CD14-positive monocyte (primary cell): ENCODE measurements at regions not wholly inside any gene's neighbourhood (a gene's known extent, or its start where the extent isn't known, plus 50 kb on each side); places are given as distances from the start of the nearest gene placed in this dataset.

ENCODE experiments used
- DNase-seq, 3 donors: peaks; one replicate each; pipeline ENCODE4 v3.0.0-alpha.2; 2011 to 2022
- H2AFZ ChIP-seq: 2 replicates; pipeline ENCODE4 v1.6.0; 2012; ENCODE audit warnings: mild to moderate bottlenecking, low read depth, low read length, inconsistent platforms; ENCODE audit not compliant: insufficient read depth, poor library complexity, severe bottlenecking
- H3K27ac ChIP-seq, 2 donors: 1 replicate in 1 of 2; 2 replicates in 1 of 2; pipeline ENCODE4 v1.5.1; 2012 to 2013; ENCODE audit warnings: low read length in 2 of 2, control low read depth in 1 of 2, inconsistent platforms in 1 of 2, low read depth in 1 of 2, mild to moderate bottlenecking in 1 of 2
- H3K27me3 ChIP-seq, 2 donors: one replicate each; pipeline versions ENCODE4 v1.6.0 to v1.6.1; 2011 to 2013; ENCODE audit warnings: low read length in 2 of 2; ENCODE audit not compliant: control insufficient read depth in 2 of 2, insufficient read depth in 2 of 2
- H3K36me3 ChIP-seq, 2 donors: replicated peaks in 1 of 2; 1 replicate in 1 of 2; 2 replicates in 1 of 2; pipeline versions ENCODE4 v1.5.1 to v1.6.1; 2012 to 2013; ENCODE audit warnings: low read length in 2 of 2, control low read depth in 1 of 2, inconsistent platforms in 1 of 2, mild to moderate bottlenecking in 1 of 2; ENCODE audit not compliant: insufficient read depth in 2 of 2, control insufficient read depth in 1 of 2
- H3K4me1 ChIP-seq, 2 donors: 1 replicate in 1 of 2; 2 replicates in 1 of 2; pipeline versions ENCODE4 v1.5.1 to v1.6.1; 2012 to 2013; ENCODE audit warnings: low read length in 2 of 2, control low read depth in 1 of 2, inconsistent platforms in 1 of 2, mild to moderate bottlenecking in 1 of 2, moderate library complexity in 1 of 2; ENCODE audit not compliant: insufficient read depth in 2 of 2, control insufficient read depth in 1 of 2
- H3K4me2 ChIP-seq: replicated peaks from 2 replicates; pipeline ENCODE3; 2012; ENCODE audit warnings: low read length, moderate library complexity, mild to moderate bottlenecking; ENCODE audit not compliant: poor library complexity, severe bottlenecking; ENCODE audit errors: extremely low read depth
- H3K4me3 ChIP-seq, 3 experiments: fragments of 200-600 bp in 1 of 3; sonication (generic) in 1 of 3; replicated peaks in 1 of 3; 1 replicate in 2 of 3; 2 replicates in 1 of 3; pipeline ENCODE4 v1.5.1; 2011 to 2013; ENCODE audit warnings: low read length in 3 of 3, mild to moderate bottlenecking in 3 of 3, control low read depth in 2 of 3, low read depth in 2 of 3, inconsistent platforms in 1 of 3, moderate library complexity in 1 of 3
- H3K79me2 ChIP-seq: 2 replicates; pipeline ENCODE4 v1.6.0; 2012; ENCODE audit warnings: mild to moderate bottlenecking, control low read depth, inconsistent platforms, low read length, moderate library complexity; ENCODE audit not compliant: insufficient read depth
- H3K9ac ChIP-seq: 2 replicates; pipeline ENCODE4 v1.6.0; 2017; ENCODE audit warnings: low read length, mild to moderate bottlenecking; ENCODE audit not compliant: insufficient read depth, poor library complexity, severe bottlenecking
- H3K9me3 ChIP-seq, 2 donors: replicated peaks in 1 of 2; 1 replicate in 1 of 2; 2 replicates in 1 of 2; pipeline versions ENCODE4 v1.5.1 to v1.6.1; 2012 to 2013; ENCODE audit warnings: low read length in 2 of 2, control low read depth in 1 of 2; ENCODE audit not compliant: control insufficient read depth in 1 of 2, insufficient read depth in 1 of 2
- H4K20me1 ChIP-seq: 2 replicates; pipeline ENCODE4 v1.6.0; 2012; ENCODE audit warnings: mild to moderate bottlenecking, low read length, control low read depth, moderate library complexity; ENCODE audit not compliant: insufficient read depth
- H3K27ac Mint-ChIP-seq, 7 donors: one replicate each; pipeline ENCODE4 v1.8.0; 2020; ENCODE audit warnings: mild to moderate bottlenecking in 7 of 7, mixed read lengths in 7 of 7, moderate library complexity in 6 of 7, inconsistent platforms in 2 of 7
- H3K27me3 Mint-ChIP-seq, 3 donors: one replicate each; pipeline ENCODE4 v1.8.0; 2021 to 2022; ENCODE audit warnings: low read depth in 3 of 3, mild to moderate bottlenecking in 3 of 3, mixed read lengths in 3 of 3, moderate library complexity in 3 of 3, inconsistent platforms in 1 of 3
- H3K36me3 Mint-ChIP-seq, 2 donors: one replicate each; pipeline ENCODE4 v1.8.0; 2020; ENCODE audit warnings: mixed read lengths in 2 of 2, inconsistent platforms in 1 of 2, mild to moderate bottlenecking in 1 of 2
- H3K4me1 Mint-ChIP-seq: one replicate; pipeline ENCODE4 v1.8.0; 2020; ENCODE audit warnings: mild to moderate bottlenecking, mixed read lengths
- H3K4me3 Mint-ChIP-seq, 2 donors: one replicate each; pipeline ENCODE4 v1.8.0; 2020; ENCODE audit warnings: mild to moderate bottlenecking in 2 of 2, mixed read lengths in 2 of 2, moderate library complexity in 1 of 2
- H3K9me3 Mint-ChIP-seq, 7 donors: one replicate each; pipeline ENCODE4 v1.8.0; 2020 to 2022; ENCODE audit warnings: mixed read lengths in 7 of 7, mild to moderate bottlenecking in 6 of 7, moderate library complexity in 6 of 7, inconsistent platforms in 2 of 7
- WGBS: methylation state at CpG from one replicate; pipeline ENCODE4 v1.1.5; 2013; ENCODE audit warnings: missing lambda C conversion rate; ENCODE audit not compliant: insufficient coverage; 5-methylcytosine and 5-hydroxymethylcytosine counted together
- intact Hi-C, 2 donors: fragments of 100-400 bp; cut with micrococcal nuclease; formaldehyde crosslinking; loops; one replicate each; pipeline versions ENCODE4 v1.15.0 to v1.15.1; 2023
- TF ChIP-seq, protein P1 (sequence below): fragments of 200-600 bp; IDR thresholded peaks from one replicate; pipeline ENCODE4 v1.8.0; 2022; ENCODE audit warnings: antibody characterized with exemption, mild to moderate bottlenecking

DNA sequence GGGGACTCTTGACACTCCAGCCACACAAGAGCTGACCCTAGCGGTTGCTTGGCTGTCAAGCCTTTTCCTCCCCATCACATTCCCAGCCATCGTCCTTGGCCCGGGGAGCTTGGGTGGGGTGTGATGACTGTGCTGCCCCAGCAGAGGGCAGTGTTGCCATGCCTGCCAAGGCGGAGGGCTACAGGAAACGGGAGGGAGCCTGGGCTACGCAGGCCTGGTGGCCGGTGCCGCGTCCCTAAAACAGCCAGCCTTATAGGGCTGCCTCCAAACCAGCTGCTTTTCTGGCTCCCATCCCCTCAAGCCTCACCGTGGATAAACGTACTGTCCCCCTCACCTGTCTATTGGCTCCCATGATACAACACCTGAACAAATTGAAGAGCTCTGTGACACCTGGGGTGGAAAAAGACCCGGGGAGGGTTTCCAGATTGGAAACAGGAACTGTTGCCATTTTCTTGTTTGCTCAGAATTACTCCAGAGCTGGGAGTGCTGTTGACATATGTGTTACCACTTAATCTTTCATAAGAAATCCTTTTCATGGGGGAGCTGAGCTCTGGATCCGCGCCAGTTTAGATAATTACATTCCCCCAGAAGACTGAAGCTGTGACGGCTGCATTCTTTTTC is 72.8 kb upstream of the ASTN2 start:
- TF ChIP-seq, protein P1, sequence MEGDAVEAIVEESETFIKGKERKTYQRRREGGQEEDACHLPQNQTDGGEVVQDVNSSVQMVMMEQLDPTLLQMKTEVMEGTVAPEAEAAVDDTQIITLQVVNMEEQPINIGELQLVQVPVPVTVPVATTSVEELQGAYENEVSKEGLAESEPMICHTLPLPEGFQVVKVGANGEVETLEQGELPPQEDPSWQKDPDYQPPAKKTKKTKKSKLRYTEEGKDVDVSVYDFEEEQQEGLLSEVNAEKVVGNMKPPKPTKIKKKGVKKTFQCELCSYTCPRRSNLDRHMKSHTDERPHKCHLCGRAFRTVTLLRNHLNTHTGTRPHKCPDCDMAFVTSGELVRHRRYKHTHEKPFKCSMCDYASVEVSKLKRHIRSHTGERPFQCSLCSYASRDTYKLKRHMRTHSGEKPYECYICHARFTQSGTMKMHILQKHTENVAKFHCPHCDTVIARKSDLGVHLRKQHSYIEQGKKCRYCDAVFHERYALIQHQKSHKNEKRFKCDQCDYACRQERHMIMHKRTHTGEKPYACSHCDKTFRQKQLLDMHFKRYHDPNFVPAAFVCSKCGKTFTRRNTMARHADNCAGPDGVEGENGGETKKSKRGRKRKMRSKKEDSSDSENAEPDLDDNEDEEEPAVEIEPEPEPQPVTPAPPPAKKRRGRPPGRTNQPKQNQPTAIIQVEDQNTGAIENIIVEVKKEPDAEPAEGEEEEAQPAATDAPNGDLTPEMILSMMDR = peak; percentile 82
- Mint-ChIP-seq H3K4me3 (no peak overlapping the region), H3K36me3 (no peaks in the 10 kb centered on the region), H3K4me1 (no peaks in the 10 kb centered on the region), H3K9me3 (no peaks in the 10 kb centered on the region), H3K27me3 (peaks cover 1 to 5% (median 3%) of the 10 kb centered on the region in 3 donors), H3K27ac (no peak overlapping the region)
- H3K9ac ChIP-seq = no peak overlapping the region
- H3K4me1 ChIP-seq = no peaks in the 10 kb centered on the region
- no peaks in the 10 kb centered on the region for H4K20me1 ChIP-seq
- no peak overlapping the region for H3K4me2 ChIP-seq
- H3K9me3 ChIP-seq = no peaks in the 10 kb centered on the region
- H3K27me3 ChIP-seq = no peaks in the 10 kb centered on the region
- under 1% methylated on average over 10 of the region's 15 CpGs for WGBS
- no peaks in the 10 kb centered on the region for H3K36me3 ChIP-seq
- no peak overlapping the region for H3K4me3 ChIP-seq
- H2AFZ ChIP-seq = no peak overlapping the region
- DNase-seq = peak; percentile 1 to 22 (median 13)
- H3K27ac ChIP-seq = no peak overlapping the region
- intact Hi-C loops = no loop called here
- H3K79me2 ChIP-seq = no peaks in the 10 kb centered on the region

DNA sequence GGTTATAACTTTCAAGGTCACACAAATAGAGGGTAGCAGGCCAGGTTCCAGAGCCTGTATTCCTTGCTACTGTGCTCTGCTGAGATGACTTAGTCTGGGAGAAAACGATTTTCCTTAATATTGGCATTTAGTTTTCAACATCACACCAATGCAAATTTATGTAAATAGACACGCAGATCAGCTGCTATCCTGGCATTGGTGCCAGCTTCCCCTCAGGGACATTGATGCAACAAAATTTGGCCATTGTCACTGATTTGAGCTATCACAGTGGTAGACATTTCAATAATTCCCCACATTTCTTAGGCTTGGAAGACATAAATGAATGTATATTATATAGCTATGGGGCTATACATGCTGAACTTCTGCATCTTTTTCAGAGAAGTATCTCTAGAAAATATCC is 71.6 kb upstream of the ASTN2 start:
- intact Hi-C loops = no loop called here
- no peak overlapping the region for H2AFZ ChIP-seq
- no peak overlapping the region for H3K27ac Mint-ChIP-seq
- H3K36me3 Mint-ChIP-seq = no peaks in the 10 kb centered on the region
- no peak overlapping the region for H3K27ac ChIP-seq
- no CpG with 5 or more reads among the region's 2 CpGs for WGBS
- no peaks in the 10 kb centered on the region for H3K9me3 ChIP-seq
- no peak overlapping the region for H3K4me3 ChIP-seq
- no peaks in the 10 kb centered on the region for H3K27me3 ChIP-seq
- H3K27me3 Mint-ChIP-seq = peaks cover 1 to 5% (median 3%) of the 10 kb centered on the region in 3 donors
- TF ChIP-seq, protein P1 = no peak
- H4K20me1 ChIP-seq = no peaks in the 10 kb centered on the region
- no peaks in the 10 kb centered on the region for H3K9me3 Mint-ChIP-seq
- H3K4me3 Mint-ChIP-seq = no peak overlapping the region
- no peak overlapping the region for H3K9ac ChIP-seq
- H3K4me1 ChIP-seq = no peaks in the 10 kb centered on the region
- H3K4me2 ChIP-seq = no peak overlapping the region
- no peaks in the 10 kb centered on the region for H3K36me3 ChIP-seq
- H3K79me2 ChIP-seq = no peaks in the 10 kb centered on the region
- DNase-seq = no peak
- no peaks in the 10 kb centered on the region for H3K4me1 Mint-ChIP-seq
